HG03095 (cell line): ENCODE measurements at regions not wholly inside any gene's neighbourhood (a gene's known extent, or its start where the extent isn't known, plus 50 kb on each side); places are given as distances from the start of the nearest gene placed in this dataset.
"Not testable (repeated sequence)": the region's sequence is repeated elsewhere in the genome, so short reads cannot be mapped to it uniquely, and the experiment has no call there.

Experiments used
- ATAC-seq: cut with Tn5 transposase; IDR thresholded peaks from one replicate; pipeline ENCODE4 v1.9.1; 2021; ENCODE audit warnings: moderate library complexity; ENCODE audit not compliant: unreplicated experiment

GRCh38 chrX:1060562-1060960, 151.9 kb downstream of the CRLF2 start:
- ATAC-seq: no peak

GRCh38 chrX:1059576-1060561, 152.6 kb downstream of the CRLF2 start:
- ATAC-seq: no peak

GRCh38 chrX:1053600-1053999, 158.8 kb downstream of the CRLF2 start:
- ATAC-seq: not testable (repeated sequence)

GRCh38 chrX:1053072-1053471, 159.4 kb downstream of the CRLF2 start:
- ATAC-seq: no peak

GRCh38 chrX:1052021-1052420, 160.4 kb downstream of the CRLF2 start:
- no peak for ATAC-seq

- ATAC-seq: no peak
Observed at GRCh38 chrX:1051421-1051820, 161.0 kb downstream of the CRLF2 start.

- no peak for ATAC-seq
Observed at GRCh38 chrX:1045680-1046314, 166.7 kb downstream of the CRLF2 start.

- no peak for ATAC-seq
Observed at GRCh38 chrX:1041091-1041490, 171.4 kb downstream of the CRLF2 start.

GRCh38 chrX:1035931-1036330, 176.5 kb downstream of the CRLF2 start:
- ATAC-seq: not testable (repeated sequence)

- ATAC-seq: no peak
Observed at GRCh38 chrX:1035206-1035605, 177.2 kb downstream of the CRLF2 start.

GRCh38 chrX:1034717-1035116, 177.7 kb downstream of the CRLF2 start:
- no peak for ATAC-seq

- ATAC-seq: no peak
Observed at GRCh38 chrX:1031521-1032430, 180.7 kb downstream of the CRLF2 start.

GRCh38 chrX:1029494-1029893, 183.0 kb downstream of the CRLF2 start:
- ATAC-seq: no peak

GRCh38 chrX:1027680-1028079, 184.8 kb downstream of the CRLF2 start:
- ATAC-seq: no peak

GRCh38 chrX:1027133-1027532, 185.3 kb downstream of the CRLF2 start:
- ATAC-seq: no peak

GRCh38 chrX:1026263-1027015, 186.0 kb downstream of the CRLF2 start:
- no peak for ATAC-seq

- ATAC-seq: no peak
Observed at GRCh38 chrX:1025413-1025812, 187.0 kb downstream of the CRLF2 start.

- ATAC-seq: no peak
Observed at GRCh38 chrX:1023676-1024075, 188.8 kb downstream of the CRLF2 start.

GRCh38 chrX:1021314-1021993, 191.0 kb downstream of the CRLF2 start:
- ATAC-seq: not testable (repeated sequence)

- ATAC-seq: no peak
Observed at GRCh38 chrX:1020634-1021166, 191.7 kb downstream of the CRLF2 start.
